Activated CD8-positive, alpha-beta T cell treated with anti-CD3 and anti-CD28 coated beads for 36 hours (primary cell): ENCODE measurements at regions not wholly inside any gene's neighbourhood (a gene's known extent, or its start where the extent isn't known, plus 50 kb on each side); places are given as distances from the start of the nearest gene placed in this dataset.

Experiments
- ATAC-seq: fragments of 200-7000 bp; cut with Tn5 transposase; one replicate; pipeline ENCODE4 v1.10.0; 2021; ENCODE audit warnings: mild to moderate bottlenecking, moderate library complexity
- CTCF ChIA-PET: fragments of 350-600 bp; sonication (Branson Sonifier 250); formaldehyde crosslinking; loops from one replicate; lab custom pipeline; 2021; ENCODE audit warnings: antibody characterized with exemption; lab: Charles Lee
- POLR2A ChIA-PET: fragments of 350-600 bp; sonication (Branson Sonifier 250); formaldehyde crosslinking; loops from one replicate; lab custom pipeline; 2021; ENCODE audit warnings: antibody characterized with exemption; lab: Charles Lee
- DNase-seq: peaks from one replicate; pipeline ENCODE4 v3.0.0-alpha.2; 2020
- H3K27ac Mint-ChIP-seq: one replicate; pipeline ENCODE4 v1.8.0; 2021; ENCODE audit warnings: mild to moderate bottlenecking, mixed read lengths
- H3K27me3 Mint-ChIP-seq: one replicate; pipeline ENCODE4 v1.8.0; 2021; ENCODE audit warnings: mixed read lengths
- H3K36me3 Mint-ChIP-seq: one replicate; pipeline ENCODE4 v1.8.0; 2021; ENCODE audit warnings: low read depth, mixed read lengths
- H3K4me1 Mint-ChIP-seq: one replicate; pipeline ENCODE4 v1.8.0; 2021; ENCODE audit warnings: low read depth, mixed read lengths
- H3K4me3 Mint-ChIP-seq: one replicate; pipeline ENCODE4 v1.8.0; 2021; ENCODE audit warnings: mild to moderate bottlenecking, moderate library complexity, mixed read lengths
- H3K9me3 Mint-ChIP-seq: one replicate; pipeline ENCODE4 v1.8.0; 2021; ENCODE audit warnings: mixed read lengths
- CTCF ChIP-seq: fragments of 200-600 bp; IDR thresholded peaks from one replicate; pipeline ENCODE4 v1.8.0; 2022; ENCODE audit warnings: antibody characterized with exemption, mild to moderate bottlenecking
- intact Hi-C: fragments of 100-400 bp; cut with micrococcal nuclease; formaldehyde crosslinking; loops from one replicate; pipeline ENCODE4 v1.10.0; 2022

GRCh38 chr11:88043149-88043548 is 132.1 kb downstream of the RAB38 start:
- POLR2A ChIA-PET, result no interaction called here
- Mint-ChIP-seq H3K4me3 (no peak overlapping the region), H3K4me1 (no peaks in the 10 kb centered on the region), H3K9me3 (no peaks in the 10 kb centered on the region), H3K27me3 (peaks cover 8% of the 10 kb centered on the region), H3K36me3 (no peaks in the 10 kb centered on the region), H3K27ac (no peak overlapping the region)
- intact Hi-C loops, result no loop called here
- TF ChIP-seq CTCF, result no peak
- CTCF ChIA-PET, result no interaction called here
- ATAC-seq, result no peak
- no peak for DNase-seq

GRCh38 chr11:88042647-88043046 is 132.6 kb downstream of the RAB38 start:
- Mint-ChIP-seq H3K9me3 (no peaks in the 10 kb centered on the region), H3K36me3 (no peaks in the 10 kb centered on the region), H3K27ac (no peak overlapping the region), H3K4me1 (no peaks in the 10 kb centered on the region), H3K4me3 (no peak overlapping the region), H3K27me3 (peaks cover 8% of the 10 kb centered on the region)
- CTCF ChIA-PET, result interaction anchor here (1.7 kb wide), 1 partner anchor 27 kb away, joined by 4 read pairs; no protein-coding TSS in a partner anchor
- no peak for TF ChIP-seq CTCF
- ATAC-seq (no peak), DNase-seq (no peak)
- POLR2A ChIA-PET, result no interaction called here
- intact Hi-C loops, result no loop called here

GRCh38 chr11:88042238-88042637 is 133.0 kb downstream of the RAB38 start:
- no peak overlapping the region for H3K4me3 Mint-ChIP-seq
- CTCF ChIA-PET, result interaction anchor here (0.6 to 1.7 kb wide), 2 partner anchors 26 to 444 kb away, joined by 3 to 4 read pairs; no protein-coding TSS in a partner anchor
- POLR2A ChIA-PET, result no interaction called here

GRCh38 chr11:88041679-88042078 is 133.6 kb downstream of the RAB38 start:
- no peaks in the 10 kb centered on the region for H3K9me3 Mint-ChIP-seq
- POLR2A ChIA-PET, result no interaction called here
- TF ChIP-seq CTCF, result no peak
- ATAC-seq (no peak), DNase-seq (no peak)
- no peak overlapping the region for H3K27ac Mint-ChIP-seq
- intact Hi-C loops, result no loop called here
- H3K36me3 Mint-ChIP-seq, result no peaks in the 10 kb centered on the region
- no peak overlapping the region for H3K4me3 Mint-ChIP-seq
- CTCF ChIA-PET, result interaction anchor here (0.6 to 1.7 kb wide), 2 partner anchors 26 to 445 kb away, joined by 3 to 4 read pairs; no protein-coding TSS in a partner anchor
- peaks cover 8% of the 10 kb centered on the region for H3K27me3 Mint-ChIP-seq
- H3K4me1 Mint-ChIP-seq, result no peaks in the 10 kb centered on the region

More at GRCh38 chr11:88042238-88042637, 133.0 kb downstream of the RAB38 start:
- Mint-ChIP-seq H3K9me3 (no peaks in the 10 kb centered on the region), H3K27me3 (peaks cover 8% of the 10 kb centered on the region), H3K36me3 (no peaks in the 10 kb centered on the region), H3K27ac (no peak overlapping the region), H3K4me1 (no peaks in the 10 kb centered on the region)
- TF ChIP-seq CTCF, result no peak
- ATAC-seq (no peak), DNase-seq (no peak)
- intact Hi-C loops, result no loop called here

- ChIA-PET CTCF (interaction anchor here (1.0 kb wide), 1 partner anchor 23 kb away, joined by 3 read pairs; no protein-coding TSS in a partner anchor), POLR2A (no interaction called here)
- Mint-ChIP-seq H3K27me3 (peaks cover 8% of the 10 kb centered on the region), H3K4me1 (no peaks in the 10 kb centered on the region), H3K27ac (no peak overlapping the region), H3K4me3 (no peak overlapping the region), H3K36me3 (no peaks in the 10 kb centered on the region), H3K9me3 (no peaks in the 10 kb centered on the region)
- TF ChIP-seq CTCF, result no peak
- ATAC-seq (no peak), DNase-seq (no peak)
- intact Hi-C loops, result no loop called here
These were observed 135.1 kb downstream of the RAB38 start for GRCh38 chr11:88040148-88040496.
